HCT116 (cell line): ENCODE measurements at regions not wholly inside any gene's neighbourhood (a gene's known extent, or its start where the extent isn't known, plus 50 kb on each side); places are given as distances from the start of the nearest gene placed in this dataset.

ENCODE experiments used
- ATAC-seq: fragments of 200-7000 bp; cut with Tn5 transposase; 2 replicates; pipeline ENCODE4 v1.9.1; 2020; ENCODE audit warnings: mild to moderate bottlenecking, moderate library complexity
- BruUV-seq: library from RNA; stranded (reverse); fragments of 400-500 nt; replicated peaks from 2 replicates; lab custom pipeline; 2021; lab: Mats Ljungman, UMichigan
- CTCF ChIA-PET: fragments of 300-600 bp; sonication (Branson Sonifier 250); formaldehyde crosslinking; loops from one replicate; lab custom pipeline; 2021; ENCODE audit warnings: antibody characterized with exemption; lab: Charles Lee
- POLR2A ChIA-PET: fragments of 300-600, 350-600 bp; sonication (Branson Sonifier 250); formaldehyde crosslinking; loops from one replicate; lab custom pipeline; 2021; ENCODE audit warnings: antibody characterized with exemption; lab: Charles Lee
- RAD21 ChIA-PET, 2 experiments: fragments of 300-600 bp; sonication (Branson Sonifier 250); formaldehyde crosslinking; loops; one replicate each; lab custom pipeline; 2023; ENCODE audit warnings: low total read pairs in 2 of 2; ENCODE audit not compliant: uncharacterized antibody in 2 of 2, unreplicated experiment in 2 of 2, low non-redundant PET in 1 of 2; lab: Charles Lee
- DNase-seq: peaks from one replicate; pipeline ENCODE4 v3.0.0-alpha.2; 2010; ENCODE audit warnings: low read depth, low spot score
- H2AFZ ChIP-seq: fragments of 200-600 bp; shearing (Covaris generic), sonication (generic); 2 replicates; pipeline ENCODE4 v1.6.1; 2017; ENCODE audit warnings: low read depth, mixed run types, mixed read lengths, antibody characterized with exemption, low read length; ENCODE audit not compliant: poor library complexity, severe bottlenecking
- H3K27ac ChIP-seq: 2 replicates; pipeline ENCODE4 v1.5.1; 2012; ENCODE audit warnings: low read depth, low read length
- H3K27me3 ChIP-seq: fragments of 200-600 bp; sonication (generic); 2 replicates; pipeline ENCODE4 v1.6.1; 2016; ENCODE audit warnings: mixed run types, low read length, mixed read lengths; ENCODE audit not compliant: insufficient read depth
- H3K36me3 ChIP-seq, 2 experiments: fragments of 200-500 bp in 1 of 2; fragments of 200-600 bp in 1 of 2; sonication (Bioruptor generic) in 1 of 2; sonication (generic) in 1 of 2; 2 replicates each; pipeline versions ENCODE4 v1.5.1 to v1.6.1; 2014 to 2016; ENCODE audit warnings: low read length in 2 of 2, inconsistent platforms in 1 of 2, mixed read lengths in 1 of 2, mixed run types in 1 of 2; ENCODE audit not compliant: insufficient read depth in 2 of 2, control insufficient read depth in 1 of 2
- H3K4me1 ChIP-seq, 2 experiments: fragments of 200-600 bp in 1 of 2; sonication (generic) in 1 of 2; 2 replicates each; pipeline versions ENCODE4 v1.5.1 to v1.6.1; 2012 to 2017; ENCODE audit warnings: low read length in 2 of 2, inconsistent platforms in 1 of 2, mild to moderate bottlenecking in 1 of 2, mixed read lengths in 1 of 2, mixed run types in 1 of 2, moderate library complexity in 1 of 2; ENCODE audit not compliant: insufficient read depth in 2 of 2, control insufficient read depth in 1 of 2
- H3K4me2 ChIP-seq: fragments of 200-600 bp; sonication (generic); 2 replicates; pipeline ENCODE4 v1.6.1; 2017; ENCODE audit warnings: mixed run types, low read length, mixed read lengths
- H3K4me3 ChIP-seq, 2 experiments: fragments of 200-600 bp in 1 of 2; sonication (generic) in 1 of 2; replicated peaks in 1 of 2; 2 replicates each; pipeline ENCODE4 v1.5.1; 2011 to 2016; ENCODE audit warnings: low read length in 2 of 2, control low read depth in 1 of 2, low read depth in 1 of 2, mild to moderate bottlenecking in 1 of 2, mixed read lengths in 1 of 2, mixed run types in 1 of 2
- H3K79me2 ChIP-seq: fragments of 200-600 bp; sonication (generic); 2 replicates; pipeline ENCODE4 v1.6.1; 2017; ENCODE audit warnings: mild to moderate bottlenecking, mixed run types, low read length, moderate library complexity, mixed read lengths; ENCODE audit not compliant: insufficient read depth
- H3K9ac ChIP-seq: fragments of 200-600 bp; sonication (generic); 2 replicates; pipeline ENCODE4 v1.6.1; 2016; ENCODE audit warnings: low read length, mixed read lengths
- H3K9me2 ChIP-seq: fragments of 200-600 bp; sonication (generic), shearing (Covaris generic); 2 replicates; pipeline ENCODE4 v1.6.1; 2017; ENCODE audit warnings: mixed run types, mild to moderate bottlenecking, moderate library complexity; ENCODE audit not compliant: insufficient read depth
- H3K9me3 ChIP-seq, 2 experiments: fragments of 200-500 bp in 1 of 2; fragments of 200-600 bp in 1 of 2; sonication (Bioruptor generic) in 1 of 2; sonication (generic) in 1 of 2; 2 replicates each; pipeline ENCODE4 v1.6.1; 2014 to 2017; ENCODE audit warnings: low read length in 2 of 2, mixed read lengths in 2 of 2, inconsistent platforms in 1 of 2, low read depth in 1 of 2, mild to moderate bottlenecking in 1 of 2, mixed run types in 1 of 2, moderate library complexity in 1 of 2; ENCODE audit not compliant: control insufficient read depth in 1 of 2, insufficient read depth in 1 of 2
- H4K20me1 ChIP-seq: fragments of 200-600 bp; sonication (generic), shearing (Covaris generic); 2 replicates; pipeline ENCODE4 v1.6.1; 2017; ENCODE audit warnings: mixed run types, mild to moderate bottlenecking, moderate library complexity; ENCODE audit not compliant: insufficient read depth
- EZH2 ChIP-seq: fragments of 200-600 bp; sonication (generic); IDR thresholded peaks from 2 replicates; pipeline ENCODE4 v1.6.1; 2017; ENCODE audit warnings: antibody characterized with exemption, mixed run types
- FOSL1 ChIP-seq: IDR thresholded peaks from 2 replicates; pipeline ENCODE4 v1.6.1; 2012; ENCODE audit warnings: low read depth
- JUND ChIP-seq: IDR thresholded peaks from 2 replicates; pipeline ENCODE4 v1.6.1; 2012
- SP1 ChIP-seq: IDR thresholded peaks from 2 replicates; pipeline ENCODE4 v1.6.1; 2012; ENCODE audit warnings: low read depth
- SRF ChIP-seq: IDR thresholded peaks from 2 replicates; pipeline ENCODE4 v1.6.1; 2012; ENCODE audit warnings: low read depth
- intact Hi-C: fragments of 100-400 bp; cut with micrococcal nuclease; formaldehyde crosslinking; loops from 2 replicates; pipeline ENCODE4 v1.10.0; 2022
- TF ChIP-seq, protein P1 (sequence below), 3 experiments: fragments of 200-600 bp in 1 of 3; sonication (generic) in 1 of 3; IDR thresholded peaks in 2 of 3; conservative IDR thresholded peaks in 1 of 3; 2 replicates each; pipeline ENCODE4 v1.5.1; 2012 to 2017; ENCODE audit warnings: low read depth in 2 of 3, low read length in 2 of 3, antibody characterized with exemption in 1 of 3, borderline replicate concordance in 1 of 3, control low read depth in 1 of 3, mild to moderate bottlenecking in 1 of 3, mixed read lengths in 1 of 3, mixed run types in 1 of 3, moderate library complexity in 1 of 3; ENCODE audit not compliant: insufficient read depth in 1 of 3
- TF ChIP-seq, protein P2 (sequence below): IDR thresholded peaks from 2 replicates; pipeline ENCODE4 v1.6.1; 2012

DNA sequence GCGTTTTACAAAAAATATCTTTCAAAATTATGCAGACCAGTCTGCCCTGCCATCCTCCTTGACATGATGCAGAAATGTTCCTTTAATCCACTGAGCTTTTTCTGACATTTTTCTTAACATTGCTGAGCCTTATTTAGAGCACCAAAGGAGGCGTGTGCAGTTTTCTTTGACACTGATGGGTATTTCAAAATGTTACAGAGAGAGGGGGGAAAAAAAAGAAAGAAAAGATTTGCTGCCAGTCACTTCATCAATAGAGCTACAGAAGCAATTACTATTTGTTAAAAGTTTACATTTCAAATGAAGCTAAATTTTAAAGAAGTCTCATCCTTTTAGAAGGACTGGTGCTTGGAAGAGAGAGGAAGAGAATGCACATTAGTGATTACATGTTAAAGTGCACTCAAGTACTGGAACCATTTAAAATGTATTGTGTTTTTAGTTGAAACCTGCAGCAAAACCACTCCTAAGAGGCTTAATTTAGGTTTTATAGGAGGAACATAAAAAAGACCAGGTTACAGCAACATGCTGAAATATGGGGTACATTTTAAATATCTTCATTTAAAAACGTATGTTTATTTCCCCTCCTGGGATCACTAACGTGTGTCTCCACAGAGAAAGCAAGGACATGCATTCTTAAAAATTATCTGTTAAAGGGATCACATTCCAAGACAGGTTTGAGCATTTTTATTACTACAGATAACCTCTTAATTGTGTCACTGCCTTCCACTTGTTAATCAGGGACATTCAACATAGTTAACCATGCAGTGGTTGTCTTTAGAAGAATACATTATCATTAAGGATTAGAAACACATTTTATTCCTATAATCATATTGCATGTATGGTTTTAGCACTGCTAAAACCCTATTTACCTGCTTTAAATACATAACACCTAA is 258.4 kb downstream of the MEIS1 start:
- intact Hi-C loops, result no loop called here
- TF ChIP-seq FOSL1, result no peak
- no peak for TF ChIP-seq SRF
- no peak for TF ChIP-seq EZH2
- TF ChIP-seq, protein P1, sequence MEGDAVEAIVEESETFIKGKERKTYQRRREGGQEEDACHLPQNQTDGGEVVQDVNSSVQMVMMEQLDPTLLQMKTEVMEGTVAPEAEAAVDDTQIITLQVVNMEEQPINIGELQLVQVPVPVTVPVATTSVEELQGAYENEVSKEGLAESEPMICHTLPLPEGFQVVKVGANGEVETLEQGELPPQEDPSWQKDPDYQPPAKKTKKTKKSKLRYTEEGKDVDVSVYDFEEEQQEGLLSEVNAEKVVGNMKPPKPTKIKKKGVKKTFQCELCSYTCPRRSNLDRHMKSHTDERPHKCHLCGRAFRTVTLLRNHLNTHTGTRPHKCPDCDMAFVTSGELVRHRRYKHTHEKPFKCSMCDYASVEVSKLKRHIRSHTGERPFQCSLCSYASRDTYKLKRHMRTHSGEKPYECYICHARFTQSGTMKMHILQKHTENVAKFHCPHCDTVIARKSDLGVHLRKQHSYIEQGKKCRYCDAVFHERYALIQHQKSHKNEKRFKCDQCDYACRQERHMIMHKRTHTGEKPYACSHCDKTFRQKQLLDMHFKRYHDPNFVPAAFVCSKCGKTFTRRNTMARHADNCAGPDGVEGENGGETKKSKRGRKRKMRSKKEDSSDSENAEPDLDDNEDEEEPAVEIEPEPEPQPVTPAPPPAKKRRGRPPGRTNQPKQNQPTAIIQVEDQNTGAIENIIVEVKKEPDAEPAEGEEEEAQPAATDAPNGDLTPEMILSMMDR (IDR thresholded peaks at IDR 0.05 in 2 of 3, conservative IDR thresholded peaks at IDR 0.05 in 1 of 3; ENCODE audit: borderline replicate concordance in 1 of 3, insufficient read depth in 1 of 3, low read depth in 2 of 3, low read length in 2 of 3), result no peak
- no peak for TF ChIP-seq SP1
- TF ChIP-seq, protein P2, sequence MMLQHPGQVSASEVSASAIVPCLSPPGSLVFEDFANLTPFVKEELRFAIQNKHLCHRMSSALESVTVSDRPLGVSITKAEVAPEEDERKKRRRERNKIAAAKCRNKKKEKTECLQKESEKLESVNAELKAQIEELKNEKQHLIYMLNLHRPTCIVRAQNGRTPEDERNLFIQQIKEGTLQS, result no peak
- TF ChIP-seq JUND, result no peak
- CTCF ChIA-PET, result no interaction called here
- H3K9ac ChIP-seq, result no peak overlapping the region
- no peak overlapping the region for H3K4me2 ChIP-seq
- no peak overlapping the region for H3K4me3 ChIP-seq
- no peaks in the 10 kb centered on the region; a peak in 1 of 4 replicates for H3K9me3 ChIP-seq
- no peaks in the 10 kb centered on the region for H3K27me3 ChIP-seq
- no peak for DNase-seq
- H3K36me3 ChIP-seq, result no peaks in the 10 kb centered on the region
- H4K20me1 ChIP-seq, result no peaks in the 10 kb centered on the region; the same call in 1 of the 2 replicates
- no peaks in the 10 kb centered on the region for H3K9me2 ChIP-seq
- H3K79me2 ChIP-seq, result no peaks in the 10 kb centered on the region
- ATAC-seq, result no peak
- H2AFZ ChIP-seq, result no peak overlapping the region
- no TSS peak for BruUV-seq
- RAD21 ChIA-PET, result no interaction called here
- H3K4me1 ChIP-seq, result no peaks in the 10 kb centered on the region
- no peak overlapping the region for H3K27ac ChIP-seq
- POLR2A ChIA-PET, result no interaction called here
